Liver (tissue), 8 donors: ENCODE measurements at regions not wholly inside any gene's neighbourhood (a gene's known extent, or its start where the extent isn't known, plus 50 kb on each side); places are given as distances from the start of the nearest gene placed in this dataset.
"Not testable (repeated sequence)": the region's sequence is repeated elsewhere in the genome, so short reads cannot be mapped to it uniquely, and the experiment has no call there.

Source experiments
- DNase-seq: peaks from one replicate; pipeline ENCODE4 v3.0.0-alpha.2; 2017; ENCODE audit warnings: low spot score
- H3K27ac ChIP-seq, 2 donors: one replicate each; pipeline ENCODE4 v1.7.0; 2013; ENCODE audit warnings: inconsistent platforms in 2 of 2, low read length in 2 of 2, control low read depth in 1 of 2, low read depth in 1 of 2, mild to moderate bottlenecking in 1 of 2
- H3K27me3 ChIP-seq, 4 donors: one replicate each; pipeline versions ENCODE4 v1.6.1 to v1.7.0; 2013; ENCODE audit warnings: low read length in 3 of 4, inconsistent platforms in 1 of 4, mild to moderate bottlenecking in 1 of 4, moderate library complexity in 1 of 4; ENCODE audit not compliant: control insufficient read depth in 4 of 4, insufficient read depth in 4 of 4
- H3K36me3 ChIP-seq, 4 donors: one replicate each; pipeline versions ENCODE4 v1.6.1 to v1.7.0; 2013; ENCODE audit warnings: low read length in 3 of 4, mild to moderate bottlenecking in 3 of 4, low read depth in 1 of 4, moderate library complexity in 1 of 4; ENCODE audit not compliant: control insufficient read depth in 4 of 4, insufficient read depth in 3 of 4
- H3K4me1 ChIP-seq, 4 donors: one replicate each; pipeline versions ENCODE4 v1.6.1 to v1.7.0; 2013; ENCODE audit warnings: low read length in 3 of 4, mild to moderate bottlenecking in 3 of 4, moderate library complexity in 1 of 4; ENCODE audit not compliant: control insufficient read depth in 4 of 4, insufficient read depth in 4 of 4
- H3K4me3 ChIP-seq, 3 donors: one replicate each; pipeline versions ENCODE4 v1.6.1 to v1.7.0; 2013; ENCODE audit warnings: low read length in 3 of 3, control low read depth in 1 of 3, low read depth in 1 of 3, mild to moderate bottlenecking in 1 of 3
- H3K9ac ChIP-seq, 2 donors: one replicate each; pipeline ENCODE4 v1.7.0; 2013; ENCODE audit warnings: low read length in 2 of 2, mild to moderate bottlenecking in 2 of 2, moderate library complexity in 2 of 2, control low read depth in 1 of 2, low read depth in 1 of 2
- H3K9me3 ChIP-seq, 4 donors: one replicate each; pipeline versions ENCODE4 v1.6.1 to v1.7.0; 2013; ENCODE audit warnings: low read length in 3 of 4; ENCODE audit not compliant: control insufficient read depth in 4 of 4
- ATF3 ChIP-seq: IDR thresholded peaks from 2 replicates; pipeline ENCODE4 v1.6.1; 2016; ENCODE audit warnings: antibody characterized with exemption
- CTCF ChIP-seq: fragments of 150-350 bp; IDR thresholded peaks from 2 replicates; pipeline ENCODE4 v1.5.1; 2017; ENCODE audit warnings: improper control_type of control experiment, low read depth, low read length; ENCODE audit not compliant: missing input control
- EGR1 ChIP-seq, 2 donors: IDR thresholded peaks; 2 replicates each; pipeline ENCODE4 v1.6.1; 2016 to 2018; ENCODE audit warnings: antibody characterized with exemption in 2 of 2, low read depth in 2 of 2
- GABPA ChIP-seq, 2 donors: IDR thresholded peaks in 1 of 2; conservative IDR thresholded peaks in 1 of 2; 2 replicates each; pipeline ENCODE4 v1.6.1; 2016; ENCODE audit warnings: antibody characterized with exemption in 2 of 2, mild to moderate bottlenecking in 1 of 2, moderate library complexity in 1 of 2
- HNF4A ChIP-seq, 2 donors: conservative IDR thresholded peaks; 2 replicates each; pipeline ENCODE4 v1.6.1; 2016; ENCODE audit warnings: antibody characterized with exemption in 2 of 2, mild to moderate bottlenecking in 2 of 2
- HNF4G ChIP-seq: IDR thresholded peaks from 2 replicates; pipeline ENCODE4 v1.6.1; 2016; ENCODE audit warnings: antibody characterized with exemption
- JUND ChIP-seq, 2 donors: IDR thresholded peaks; 2 replicates each; pipeline ENCODE4 v1.6.1; 2016; ENCODE audit warnings: antibody characterized with exemption in 2 of 2
- MAX ChIP-seq: IDR thresholded peaks from 2 replicates; pipeline ENCODE4 v1.6.1; 2016; ENCODE audit warnings: antibody characterized with exemption
- NR2F2 ChIP-seq: IDR thresholded peaks from 2 replicates; pipeline ENCODE4 v1.6.1; 2016; ENCODE audit warnings: antibody characterized with exemption
- RAD21 ChIP-seq, 2 donors: IDR thresholded peaks; 2 replicates each; pipeline ENCODE4 v1.6.1; 2016; ENCODE audit warnings: antibody characterized with exemption in 2 of 2, mild to moderate bottlenecking in 2 of 2
- REST ChIP-seq: IDR thresholded peaks from 2 replicates; pipeline ENCODE4 v1.6.1; 2016; ENCODE audit warnings: antibody characterized with exemption, mild to moderate bottlenecking
- RXRA ChIP-seq, 2 donors: IDR thresholded peaks; 2 replicates each; pipeline ENCODE4 v1.6.1; 2017 to 2018; ENCODE audit warnings: antibody characterized with exemption in 2 of 2, mild to moderate bottlenecking in 1 of 2
- SP1 ChIP-seq: IDR thresholded peaks from 2 replicates; pipeline ENCODE4 v1.6.1; 2018; ENCODE audit warnings: antibody characterized with exemption, mild to moderate bottlenecking
- TAF1 ChIP-seq: conservative IDR thresholded peaks from 2 replicates; pipeline ENCODE4 v1.6.1; 2016; ENCODE audit warnings: antibody characterized with exemption, mild to moderate bottlenecking
- YY1 ChIP-seq: IDR thresholded peaks from 2 replicates; pipeline ENCODE4 v1.6.1; 2016; ENCODE audit warnings: antibody characterized with exemption, mild to moderate bottlenecking
- ZBTB33 ChIP-seq: IDR thresholded peaks from 2 replicates; pipeline ENCODE4 v1.6.1; 2016; ENCODE audit warnings: antibody characterized with exemption
- WGBS: extraction: QIAGEN DNeasy Blood & Tissue Kit; methylation state at CpG from one replicate; pipeline ENCODE4 v1.1.7; 2013; 5-methylcytosine and 5-hydroxymethylcytosine counted together
- donor health status: healthy.
- donor health status: healthy.
- donor health status: healthy.
- donor health status: healthy.
- donor health status: healthy.

GRCh38 chr11:23942117-23942815 lies 554.6 kb upstream of the LUZP2 start:
- H3K4me3 ChIP-seq, H3K9ac ChIP-seq, DNase-seq, H3K4me1 ChIP-seq, H3K27ac ChIP-seq, H3K36me3 ChIP-seq, H3K27me3 ChIP-seq, H3K9me3 ChIP-seq: not testable (repeated sequence)
- WGBS = 90% methylated on average over 31 of the region's 31 CpGs

- Histone ChIP-seq H3K4me3 (no peak overlapping the region), H3K27ac (no peak overlapping the region), H3K9ac (no peak overlapping the region), H3K9me3 (no peaks in the 10 kb centered on the region), H3K4me1 (no peaks in the 10 kb centered on the region), H3K36me3 (no peaks in the 10 kb centered on the region), H3K27me3 (no peaks in the 10 kb centered on the region)
- TF ChIP-seq TAF1 = no peak
- no peak for TF ChIP-seq HNF4A (conservative IDR thresholded peaks at IDR 0.05)
- no peak for DNase-seq
- 66% methylated on average over 2 of the region's 2 CpGs for WGBS
Measured at GRCh38 chr11:23944923-23945322, 551.9 kb upstream of the LUZP2 start.

- H3K4me3 ChIP-seq = no peak overlapping the region
- H3K36me3 ChIP-seq = no peaks in the 10 kb centered on the region
- no peaks in the 10 kb centered on the region for H3K27me3 ChIP-seq
- no peak overlapping the region for H3K9ac ChIP-seq
- H3K9me3 ChIP-seq = no peaks in the 10 kb centered on the region
- no peak for TF ChIP-seq NR2F2
- no peak for TF ChIP-seq CTCF
- no peak for TF ChIP-seq EGR1 (IDR thresholded peaks at IDR 0.05; ENCODE audit: low read depth in 2 of 2)
- no peak for TF ChIP-seq MAX
- TF ChIP-seq JUND (IDR thresholded peaks at IDR 0.05) = no peak
- no peak for TF ChIP-seq HNF4G
- no peak for TF ChIP-seq HNF4A (conservative IDR thresholded peaks at IDR 0.05)
- TF ChIP-seq RXRA (IDR thresholded peaks at IDR 0.05) = no peak
- TF ChIP-seq YY1 = no peak
- TF ChIP-seq ATF3 = no peak
- TF ChIP-seq SP1 = no peak
- no peak for TF ChIP-seq ZBTB33
- no peak for TF ChIP-seq GABPA (IDR thresholded peaks at IDR 0.05 in 1 of 2, conservative IDR thresholded peaks at IDR 0.05 in 1 of 2)
- no peak for TF ChIP-seq TAF1
- TF ChIP-seq RAD21 (IDR thresholded peaks at IDR 0.05) = no peak
- no peak for TF ChIP-seq REST
- no peak overlapping the region for H3K27ac ChIP-seq
- no peak for DNase-seq
- no peaks in the 10 kb centered on the region for H3K4me1 ChIP-seq
Measured at GRCh38 chr11:23947883-23948282, 549.0 kb upstream of the LUZP2 start.
